Tongue (tissue), 1 donor: ENCODE measurements at regions not wholly inside any gene's neighbourhood (a gene's known extent, or its start where the extent isn't known, plus 50 kb on each side); places are given as distances from the start of the nearest gene placed in this dataset.
A peak's percentile ranks its signal among the peaks of the same experiment; 100 is the strongest.

ENCODE experiments used
- DNase-seq: peaks from one replicate; pipeline ENCODE4 v3.0.0-alpha.2; 2015

DNA sequence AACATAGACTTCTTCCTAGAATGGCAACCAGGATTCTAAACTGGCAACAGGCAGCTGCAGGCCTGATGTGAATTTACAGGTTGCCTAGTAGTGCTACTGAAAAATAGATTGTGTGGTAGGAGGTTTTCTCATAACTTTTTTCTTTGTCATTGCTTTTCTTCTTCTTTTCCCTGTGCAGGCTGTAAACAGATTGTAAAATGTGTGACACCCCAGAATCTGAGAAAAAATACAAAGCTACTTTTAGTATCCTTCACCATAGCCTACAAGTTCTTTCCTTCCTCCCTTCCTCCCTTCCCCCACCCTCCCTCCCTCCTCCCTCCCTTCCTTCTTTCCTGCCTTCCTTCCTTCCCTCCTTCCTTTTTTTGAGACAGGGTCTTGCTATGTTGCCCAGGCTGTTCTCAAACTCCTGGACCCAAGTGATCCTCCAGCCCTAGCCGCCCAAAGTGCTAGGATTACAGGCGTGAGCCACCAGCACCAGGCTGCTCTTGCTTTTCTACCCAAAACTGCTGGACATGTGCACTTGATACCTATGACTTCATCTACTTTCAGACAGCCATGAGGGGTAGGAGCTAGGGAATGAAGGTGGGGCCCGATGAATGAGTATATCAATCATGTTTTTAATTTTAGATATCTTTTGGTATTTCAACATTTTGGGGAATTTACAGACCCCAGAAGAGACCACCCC is 114.2 kb upstream of the EEA1 start:
- no peak for DNase-seq

DNA sequence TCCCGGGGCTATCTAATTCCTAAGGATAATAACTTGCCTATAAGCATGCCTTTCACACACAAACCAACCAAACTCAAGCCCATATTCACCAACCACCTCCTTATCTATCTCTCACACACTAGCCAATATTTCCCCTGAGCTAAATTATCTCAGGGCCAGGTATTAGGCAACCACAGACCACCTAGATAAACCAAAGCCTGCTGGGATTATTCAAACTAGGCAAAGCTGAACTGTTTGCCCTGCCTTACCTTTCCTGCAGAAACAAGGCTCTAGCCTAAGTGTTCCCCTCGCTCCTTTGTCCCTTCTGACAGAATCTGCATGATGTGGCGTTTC is 114.7 kb upstream of the EEA1 start:
- no peak for DNase-seq

DNA sequence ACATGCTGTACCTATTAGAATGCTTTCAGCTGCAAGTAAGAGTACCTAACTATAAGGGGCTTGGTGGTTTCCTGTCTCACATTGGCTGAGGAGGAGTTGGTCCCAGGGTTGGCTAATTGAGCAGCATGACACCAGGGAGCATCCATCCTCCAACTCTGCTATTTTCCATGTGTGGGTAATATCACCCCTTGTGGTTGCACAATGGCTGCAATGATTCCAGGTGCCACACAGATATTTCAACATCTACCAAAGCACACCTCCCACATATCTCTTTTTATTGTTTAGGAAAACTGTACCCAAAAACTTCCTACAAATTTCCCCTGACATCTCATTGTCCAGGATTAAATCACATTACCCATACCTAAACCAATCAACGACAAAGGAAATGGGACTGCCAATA is 118.0 kb upstream of the EEA1 start:
- DNase-seq, result no peak

DNA sequence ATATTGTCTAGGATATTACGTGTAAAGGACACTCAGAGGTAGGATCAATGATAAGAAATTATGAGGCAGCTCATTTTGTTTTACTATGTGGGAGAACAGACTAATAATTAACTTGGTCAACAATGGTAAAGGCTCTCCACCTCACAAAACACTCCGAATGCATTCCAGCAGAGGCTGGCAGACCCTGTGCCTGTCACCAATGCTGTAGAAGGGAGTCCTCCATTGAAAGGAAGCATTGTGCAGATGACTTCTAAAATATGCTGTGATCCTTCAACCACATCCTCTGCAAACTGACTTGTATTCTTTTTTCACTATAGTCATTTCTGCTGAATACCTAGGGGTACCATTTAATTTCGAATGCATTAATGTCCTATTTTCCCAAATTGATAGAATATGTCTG is 119.6 kb upstream of the EEA1 start:
- DNase-seq, result no peak

DNA sequence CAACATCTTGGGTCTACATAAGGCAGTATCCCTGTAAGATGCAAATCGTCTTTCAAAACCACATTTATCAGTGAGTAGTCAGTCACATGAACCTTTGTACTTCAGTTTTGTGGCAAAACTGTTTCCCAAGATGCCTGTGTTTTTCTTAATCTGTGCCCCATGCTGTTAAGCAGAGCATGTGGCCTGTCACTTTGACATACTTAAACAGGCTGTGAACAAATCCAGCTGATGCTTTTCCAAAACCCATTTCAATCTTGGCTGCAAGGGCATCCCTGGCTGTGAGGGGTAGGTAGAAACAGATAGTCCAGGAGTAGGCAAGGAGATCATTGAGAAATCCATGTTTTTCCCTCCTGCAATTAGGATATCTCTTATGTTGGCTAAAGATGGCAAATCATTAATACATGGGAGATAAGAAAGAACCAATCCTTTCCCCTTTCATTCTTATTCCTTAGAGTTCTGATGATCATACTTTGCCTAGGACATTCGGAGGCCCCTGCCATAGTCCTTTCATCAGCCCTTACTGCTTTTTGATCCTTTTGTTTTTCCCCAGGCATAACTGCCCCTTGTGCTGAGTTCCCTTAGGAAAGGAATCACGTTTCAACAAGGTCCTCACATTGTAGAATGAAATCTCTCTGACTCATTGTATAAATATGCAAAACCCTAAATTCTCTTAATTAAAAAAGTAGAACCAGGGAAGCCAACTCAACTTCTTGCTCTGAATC is 121.1 kb upstream of the EEA1 start:
- DNase-seq, result peak; percentile 67

DNA sequence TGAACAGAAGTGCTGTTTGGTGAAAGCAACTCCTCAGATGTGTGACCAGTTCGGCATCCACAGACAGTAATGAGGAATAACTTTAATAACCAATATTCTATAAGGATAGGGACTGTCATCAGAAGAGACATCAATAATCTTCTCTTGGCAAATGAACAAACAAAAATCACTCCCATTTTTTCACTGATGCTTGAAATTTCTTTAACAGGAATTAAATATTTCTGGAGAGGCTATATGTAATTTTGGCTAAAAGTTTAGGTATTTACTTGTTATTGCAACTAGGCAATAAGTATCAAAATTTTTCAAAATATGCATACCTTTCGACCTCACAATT is 121.6 kb upstream of the EEA1 start:
- no peak for DNase-seq

DNA sequence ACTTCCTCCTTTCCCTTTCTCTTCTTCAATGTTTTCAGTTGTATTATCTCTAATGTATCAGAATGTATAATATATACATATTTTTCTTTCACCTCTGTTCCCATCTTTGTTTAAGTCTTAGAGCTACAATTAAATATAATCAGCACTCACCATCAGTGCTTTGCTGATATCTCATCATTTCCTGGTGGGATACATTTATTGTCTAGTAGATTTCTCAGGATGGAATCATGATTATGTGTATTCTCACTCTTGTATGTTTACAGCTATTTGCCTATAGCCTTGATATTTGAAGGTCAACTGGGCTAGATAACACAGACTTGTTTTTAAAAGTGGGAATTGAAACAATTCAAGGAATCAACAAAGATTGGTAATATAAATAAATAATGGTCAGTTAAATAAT is 124.9 kb upstream of the EEA1 start:
- no peak for DNase-seq

DNA sequence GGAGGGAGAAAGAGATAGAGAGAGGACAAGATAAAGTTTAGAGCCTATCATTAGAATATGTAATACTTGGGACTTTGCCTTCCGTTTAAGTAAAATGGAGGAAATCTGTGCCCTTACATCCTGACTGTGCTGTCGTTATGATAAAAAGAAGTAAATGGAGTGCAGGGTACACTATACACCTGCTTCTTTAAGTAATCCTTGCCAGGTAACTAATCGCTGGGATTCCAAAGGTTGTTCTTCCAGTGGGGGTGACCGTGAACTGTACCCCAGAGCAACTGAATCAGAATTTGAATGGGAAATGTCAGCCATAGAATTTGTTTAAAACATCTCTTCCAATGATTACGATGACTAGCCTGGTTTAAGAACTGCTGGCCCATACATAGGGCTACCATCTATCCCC is 126.1 kb upstream of the EEA1 start:
- no peak for DNase-seq

DNA sequence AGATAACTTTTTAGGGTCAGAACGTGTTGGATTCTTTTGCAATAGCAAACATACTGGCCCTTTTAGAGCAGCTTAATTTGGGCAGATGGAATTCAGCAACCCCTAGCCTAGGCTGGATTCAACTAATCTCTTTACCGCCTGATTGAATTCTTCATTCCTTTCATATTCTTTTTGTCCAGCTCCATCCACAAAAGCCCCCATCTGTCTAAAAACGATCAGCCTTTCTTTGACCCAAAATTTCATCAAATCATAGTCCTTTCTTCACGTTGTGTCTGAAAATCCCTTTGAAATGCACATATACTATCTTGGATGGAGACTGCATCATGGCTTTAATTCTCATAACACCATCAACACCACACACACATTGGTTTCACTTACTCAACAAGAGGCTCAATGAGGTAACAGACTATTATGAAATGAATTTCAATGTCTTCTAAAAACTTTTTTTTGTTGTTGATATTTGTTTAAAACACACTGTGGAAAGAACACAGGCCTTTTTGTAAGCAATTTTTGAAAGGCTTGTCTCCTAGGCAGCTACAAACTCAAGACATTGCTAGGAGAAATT is 128.0 kb upstream of the EEA1 start:
- DNase-seq, result no peak

DNA sequence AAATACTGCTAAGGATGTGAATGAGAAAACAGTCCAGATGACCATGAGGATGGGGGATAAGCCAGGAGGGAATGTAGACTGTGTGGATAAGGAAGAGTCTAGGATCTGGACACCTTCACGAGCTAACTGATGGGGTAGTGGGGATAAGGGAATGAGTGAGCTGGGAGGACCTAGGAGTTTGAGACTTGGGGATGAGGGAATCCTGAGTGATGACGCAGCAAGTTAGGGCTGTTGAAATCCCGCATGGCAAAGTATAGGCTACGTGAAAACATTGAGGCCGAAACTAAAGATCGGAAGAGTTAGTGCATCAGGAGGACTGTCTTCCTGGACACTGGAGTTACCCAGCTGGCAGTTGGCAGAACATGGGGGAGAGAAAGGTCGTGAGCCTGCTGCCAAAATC is 129.2 kb upstream of the EEA1 start:
- DNase-seq, result no peak

DNA sequence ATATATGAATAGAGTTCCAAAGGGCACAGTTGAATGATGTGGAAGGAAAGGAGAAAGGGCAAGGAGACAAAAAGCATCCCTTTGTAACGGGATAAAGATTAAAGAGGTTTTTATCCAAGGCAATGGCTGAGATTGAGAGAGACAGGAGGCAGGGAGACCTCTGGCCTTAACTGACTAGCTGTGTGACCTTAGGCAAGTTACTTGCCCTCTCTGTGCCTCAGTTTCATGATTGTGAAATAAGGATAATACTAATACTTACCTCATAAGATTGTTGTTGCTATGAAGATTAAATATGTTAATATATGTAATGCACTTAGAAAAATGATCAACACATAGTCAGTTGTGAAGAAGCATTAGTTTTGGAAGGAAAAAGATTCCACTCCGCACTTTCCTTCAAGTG is 130.2 kb upstream of the EEA1 start:
- no peak for DNase-seq

DNA sequence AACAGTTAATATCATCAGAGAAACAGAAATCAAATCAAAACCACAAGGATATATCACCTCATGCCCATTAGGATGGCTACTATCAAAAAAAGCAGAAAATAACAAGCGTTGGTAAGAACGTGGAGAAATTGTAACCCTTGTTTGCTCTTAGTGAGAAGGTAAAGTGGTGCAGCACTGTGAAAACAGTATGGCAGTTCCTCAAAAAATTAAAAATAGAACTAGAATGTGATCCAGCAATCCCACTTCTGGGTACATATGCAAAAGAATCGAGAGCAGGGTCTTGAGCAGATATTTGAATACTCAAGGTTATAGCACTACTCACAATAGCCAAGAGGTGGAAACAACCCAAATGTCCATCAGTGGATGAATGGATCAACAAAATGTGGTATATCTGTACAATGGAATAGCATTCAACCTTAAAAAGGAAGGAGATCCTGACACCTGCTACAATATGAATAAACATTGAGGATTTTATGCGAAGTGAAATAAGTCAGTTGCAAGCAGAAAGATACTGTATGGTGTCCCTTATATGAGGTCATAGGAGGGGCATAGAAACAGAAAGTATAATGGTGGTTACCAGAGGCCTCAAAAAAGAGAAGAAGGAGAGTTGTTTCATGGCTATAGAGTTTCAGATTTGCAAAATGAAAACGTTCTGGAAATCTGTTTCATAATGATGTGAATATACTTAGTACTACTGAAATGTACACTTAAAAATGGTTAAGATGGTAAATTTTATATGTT is 131.0 kb upstream of the EEA1 start:
- no peak for DNase-seq

DNA sequence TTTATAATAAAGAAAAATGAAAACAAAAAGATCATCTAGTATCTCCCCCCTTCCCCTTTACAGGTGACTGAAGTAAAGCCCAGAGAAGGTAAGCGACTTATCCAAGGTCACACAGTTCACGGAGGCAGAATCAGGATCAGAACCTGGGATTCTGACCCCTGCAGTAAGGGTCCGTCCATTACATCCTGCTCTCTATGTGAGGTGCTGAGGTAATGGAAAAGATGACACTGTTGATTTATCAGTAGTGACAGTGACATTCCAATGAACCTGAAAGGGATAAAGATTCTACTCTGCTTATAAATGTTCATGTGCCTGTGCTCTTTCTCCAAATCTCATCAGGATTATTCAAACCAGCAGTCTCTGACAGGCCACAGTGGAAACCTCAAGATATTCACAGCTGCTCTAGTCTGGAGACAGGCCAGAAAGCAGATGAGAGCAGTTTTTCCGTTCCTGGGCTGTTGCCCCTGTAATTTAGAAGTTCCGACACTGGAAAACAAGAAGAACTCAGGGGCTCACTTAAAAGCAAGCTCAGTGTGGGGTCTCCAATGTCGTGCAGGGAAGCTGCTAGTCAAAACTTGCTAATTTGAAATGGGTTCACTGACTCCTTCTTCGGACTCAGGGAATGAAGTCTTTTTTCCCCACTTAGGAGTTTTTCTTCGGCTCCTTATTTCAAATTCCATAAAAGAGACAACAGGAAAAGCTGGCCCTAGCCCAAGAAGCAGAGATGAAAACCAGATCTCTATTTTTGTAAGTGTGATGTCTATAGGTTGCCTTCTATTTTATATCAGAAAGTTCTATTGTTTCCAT is 131.8 kb upstream of the EEA1 start:
- peak; percentile 98 for DNase-seq

DNA sequence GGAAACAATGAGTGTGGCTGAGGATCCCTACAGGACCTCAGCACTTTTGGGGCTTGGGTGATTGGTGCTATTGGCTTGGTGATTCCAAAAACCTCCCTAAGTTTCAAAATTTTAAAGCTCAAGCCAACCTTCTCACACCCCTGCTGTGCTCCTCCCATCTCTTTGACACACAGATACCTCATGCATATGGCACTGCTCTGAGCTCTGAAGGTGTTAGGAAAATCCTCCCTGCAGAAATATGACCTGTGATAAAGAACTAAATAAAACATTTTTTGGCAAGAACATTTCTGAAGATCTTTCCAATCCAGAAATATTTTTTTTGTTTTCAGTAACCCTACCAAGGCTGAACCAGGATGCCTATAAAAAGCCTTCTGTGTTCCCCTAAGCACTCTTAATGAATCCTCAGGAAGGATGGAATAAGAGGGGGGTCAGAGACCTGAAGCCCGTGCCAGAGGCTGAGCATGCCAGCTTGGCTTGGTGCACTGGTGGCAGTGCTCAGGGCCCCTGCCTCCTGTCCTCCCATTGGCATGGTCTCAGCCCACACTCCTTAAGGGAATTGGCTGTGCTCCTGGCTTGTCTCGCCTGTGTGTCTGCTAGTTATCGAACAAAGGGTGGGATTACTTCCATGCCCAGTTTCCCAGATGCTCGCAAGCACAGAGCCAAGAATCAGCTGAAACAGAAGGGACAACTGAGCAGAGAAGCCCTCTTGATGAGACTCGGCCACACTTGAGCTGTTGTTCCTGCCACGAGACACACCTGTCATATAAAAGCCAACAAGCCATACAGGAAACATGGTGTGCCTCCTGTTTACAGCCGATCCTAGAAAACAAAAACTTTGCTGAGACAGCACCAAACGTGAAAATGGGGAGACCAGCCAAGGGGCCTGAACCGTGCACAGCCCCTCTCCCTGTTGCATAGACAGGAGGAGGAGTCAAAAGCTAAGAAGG is 132.7 kb upstream of the EEA1 start:
- peak; percentile 94 for DNase-seq

DNA sequence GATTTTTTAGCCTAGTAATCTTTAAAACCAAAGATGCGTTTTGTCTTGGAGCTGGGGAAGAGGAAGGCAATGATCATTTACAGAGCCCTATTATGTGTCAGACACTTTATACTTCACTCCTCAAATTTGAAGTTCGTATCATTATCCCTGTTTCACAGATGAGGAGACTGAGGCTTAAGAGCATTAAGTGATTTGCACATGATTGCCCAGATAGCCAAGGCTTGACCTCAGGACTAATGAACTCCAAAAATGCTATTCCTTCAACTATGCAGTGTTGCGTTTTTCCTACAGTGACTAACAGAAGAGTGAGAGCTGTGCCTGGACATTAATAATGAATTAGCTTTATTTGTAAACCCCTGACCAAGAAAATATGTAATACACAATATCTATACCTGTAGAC is 136.8 kb upstream of the EEA1 start:
- no peak for DNase-seq

DNA sequence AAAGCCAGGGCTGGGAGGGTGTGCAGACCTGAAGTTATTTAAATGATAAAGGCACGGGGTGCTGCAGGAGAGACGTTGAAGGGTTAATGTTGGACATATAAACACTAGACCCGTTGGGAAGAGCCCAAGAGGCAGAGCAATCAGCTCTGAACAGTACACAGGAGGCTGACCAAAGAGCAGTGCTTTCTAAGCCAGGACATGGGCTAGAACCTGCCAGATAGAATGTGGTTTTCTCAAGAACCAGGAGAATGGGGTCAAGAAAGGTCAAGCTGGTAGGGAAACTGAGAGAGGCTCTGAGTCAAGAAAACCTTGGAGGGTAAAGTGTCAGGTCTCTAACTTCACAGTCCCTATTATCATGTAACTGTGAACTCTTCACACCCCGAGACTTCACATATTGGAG is 143.2 kb upstream of the EEA1 start:
- no peak for DNase-seq

DNA sequence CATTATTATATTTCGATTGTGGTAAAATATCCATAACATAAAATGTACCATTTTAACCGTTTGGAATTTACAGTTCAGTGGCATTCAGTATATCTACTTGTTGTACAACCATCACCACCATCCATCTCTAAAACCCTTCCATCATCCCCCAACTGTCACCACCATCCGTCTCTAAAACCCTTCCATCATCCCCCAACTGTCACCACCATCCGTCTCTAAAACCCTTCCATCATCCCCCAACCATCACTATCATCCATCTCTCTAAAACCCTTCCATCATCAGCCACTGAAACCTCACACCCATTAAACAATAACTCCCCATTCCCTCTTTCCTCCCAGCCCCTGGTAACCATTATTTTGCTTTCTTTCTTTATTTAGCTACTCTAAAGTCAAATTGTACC is 144.2 kb upstream of the EEA1 start:
- DNase-seq, result no peak

DNA sequence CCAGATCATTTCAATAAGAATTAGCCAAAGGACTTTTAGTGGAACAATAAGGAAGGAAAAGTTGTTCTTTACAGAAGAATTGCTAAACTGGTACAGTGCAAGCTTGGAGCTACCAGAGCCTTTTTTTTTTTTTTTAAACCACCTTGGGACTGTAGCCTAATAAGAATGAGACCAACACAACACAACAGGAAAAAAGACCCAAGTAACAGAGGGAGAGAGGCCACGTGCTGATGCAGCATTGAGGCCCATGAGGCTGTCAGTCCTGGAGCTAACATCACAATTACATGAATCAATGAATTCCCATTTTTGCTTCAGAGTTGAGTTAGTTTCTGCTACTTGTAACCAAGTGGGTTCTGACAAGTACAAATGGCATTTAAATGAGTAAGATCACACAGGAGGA is 149.0 kb upstream of the EEA1 start:
- DNase-seq, result no peak

DNA sequence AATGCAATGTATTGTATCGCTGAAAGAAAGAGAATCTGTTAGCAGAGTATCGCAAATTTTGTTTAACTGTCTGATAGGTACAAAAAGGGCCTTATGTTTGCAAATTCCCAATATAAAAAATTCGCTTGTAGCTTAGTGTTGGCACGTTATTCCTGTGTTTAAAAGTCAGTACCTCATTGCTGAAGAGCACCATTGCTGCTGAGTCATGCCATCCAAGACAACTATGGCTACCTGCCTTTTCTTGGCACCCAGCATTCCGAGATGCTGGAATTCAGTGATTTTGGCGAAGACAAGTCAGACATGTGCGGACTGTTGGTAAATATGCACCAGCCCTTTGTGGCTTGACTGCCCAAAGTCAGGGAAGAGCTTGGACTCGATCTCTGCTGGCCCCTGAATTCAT is 149.5 kb upstream of the EEA1 start:
- no peak for DNase-seq

DNA sequence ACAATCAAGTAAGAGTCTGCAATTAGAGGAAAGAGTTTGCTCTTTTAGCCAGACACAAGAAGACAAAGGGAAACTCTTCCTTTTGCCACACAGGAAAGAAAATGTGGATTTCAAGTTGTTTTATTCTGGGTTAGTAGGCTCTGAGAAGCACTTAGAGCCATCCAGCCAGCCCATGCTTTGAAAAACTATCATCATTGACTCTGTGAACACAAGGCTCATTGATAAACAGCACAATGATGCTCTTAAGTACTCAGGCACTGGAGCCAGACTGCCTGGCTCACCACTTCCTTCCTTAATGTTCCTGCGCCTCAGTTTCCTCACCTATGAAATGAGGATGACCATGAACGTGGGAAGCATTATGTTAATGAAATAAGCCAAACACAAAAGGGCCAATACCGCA is 150.2 kb upstream of the EEA1 start:
- no peak for DNase-seq

DNA sequence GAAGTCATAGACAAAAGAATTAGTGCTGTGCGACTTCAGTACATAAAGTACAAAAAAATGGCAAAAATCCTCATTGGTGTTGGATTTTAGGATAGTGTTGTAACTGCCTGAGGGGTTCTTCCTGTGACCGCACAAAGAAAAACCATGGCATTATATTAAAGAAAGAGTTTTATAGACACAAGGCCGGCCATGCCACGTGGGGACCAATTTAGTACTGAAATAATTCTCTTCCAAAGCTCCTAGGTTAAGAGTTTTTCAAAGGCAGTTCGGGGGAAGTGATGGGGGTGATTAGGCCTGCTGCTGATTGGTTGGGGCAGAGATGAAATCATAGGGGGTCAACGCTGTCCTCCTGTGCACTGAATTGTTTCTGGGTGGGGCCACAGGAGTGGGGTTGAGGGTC is 150.9 kb upstream of the EEA1 start:
- DNase-seq, result no peak

DNA sequence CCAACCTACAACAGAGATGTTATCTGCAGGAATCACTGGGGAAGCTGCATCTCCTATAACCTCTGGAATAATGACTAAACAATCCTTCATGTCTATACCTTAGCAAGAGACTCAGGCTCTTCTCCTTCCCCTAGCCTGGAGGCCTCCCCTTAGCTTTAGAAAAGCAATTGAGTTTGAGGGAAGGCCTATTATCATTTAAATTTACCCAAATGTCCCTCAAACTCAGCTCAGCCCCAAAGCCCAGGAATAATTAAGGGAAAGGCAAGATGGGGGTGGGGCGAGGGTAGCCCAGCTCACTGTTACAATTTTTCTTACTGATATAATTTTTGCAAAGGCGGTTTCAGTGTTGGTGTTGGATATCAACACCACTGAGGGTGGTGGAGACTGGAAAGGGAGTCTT is 151.4 kb upstream of the EEA1 start:
- no peak for DNase-seq
